GM18951 (cell line): ENCODE measurements at regions not wholly inside any gene's neighbourhood (a gene's known extent, or its start where the extent isn't known, plus 50 kb on each side); places are given as distances from the start of the nearest gene placed in this dataset.
"Not testable (repeated sequence)": the region's sequence is repeated elsewhere in the genome, so short reads cannot be mapped to it uniquely, and the experiment has no call there.

ENCODE experiments used
- POLR2A ChIP-seq: IDR thresholded peaks from 4 replicates; pipeline ENCODE4 v1.6.1; 2011; ENCODE audit warnings: mild to moderate bottlenecking; ENCODE audit not compliant: insufficient read length, insufficient read depth; ENCODE audit errors: extremely low read depth
- in situ Hi-C: fragments of 300-500 bp; cut with MboI; formaldehyde crosslinking; loops from one replicate; pipeline ENCODE4 v1.12.0; 2022; ENCODE audit warnings: low sequenced_read_pairs, mixed read lengths, inconsistent platforms; ENCODE audit not compliant: unreplicated experiment

GRCh38 chr6:167683028-167683862, 143.5 kb upstream of the AFDN start:
- no peak for TF ChIP-seq POLR2A
- in situ Hi-C loops, result no loop called here

GRCh38 chr6:167684276-167685104, 142.2 kb upstream of the AFDN start:
- no peak for TF ChIP-seq POLR2A
- in situ Hi-C loops, result no loop called here

- in situ Hi-C loops, result no loop called here
- no peak for TF ChIP-seq POLR2A
Measured at GRCh38 chr6:167685654-167686053, 141.1 kb upstream of the AFDN start.

- in situ Hi-C loops, result no loop called here
- TF ChIP-seq POLR2A, result no peak
Measured at GRCh38 chr6:167686204-167686893, 140.4 kb upstream of the AFDN start.

- TF ChIP-seq POLR2A, result no peak
- in situ Hi-C loops, result no loop called here
Measured at GRCh38 chr6:167687116-167687725, 139.5 kb upstream of the AFDN start.

GRCh38 chr6:167688123-167688522, 138.6 kb upstream of the AFDN start:
- no peak for TF ChIP-seq POLR2A
- in situ Hi-C loops, result no loop called here

GRCh38 chr6:167689278-167689677, 137.4 kb upstream of the AFDN start:
- no peak for TF ChIP-seq POLR2A
- in situ Hi-C loops, result no loop called here

GRCh38 chr6:167689751-167690150, 137.0 kb upstream of the AFDN start:
- in situ Hi-C loops, result no loop called here

GRCh38 chr6:167690167-167690922, 136.4 kb upstream of the AFDN start:
- in situ Hi-C loops, result not testable (repeated sequence)

More at GRCh38 chr6:167689751-167690150, 137.0 kb upstream of the AFDN start:
- no peak for TF ChIP-seq POLR2A

GRCh38 chr6:167690931-167691330, 135.8 kb upstream of the AFDN start:
- TF ChIP-seq POLR2A, result no peak
- in situ Hi-C loops, result no loop called here

GRCh38 chr6:167691533-167692312, 135.0 kb upstream of the AFDN start:
- no peak for TF ChIP-seq POLR2A
- in situ Hi-C loops, result no loop called here

GRCh38 chr6:167693478-167693877, 133.2 kb upstream of the AFDN start:
- in situ Hi-C loops, result not testable (repeated sequence)
